HG02973 (cell line): ENCODE measurements at regions not wholly inside any gene's neighbourhood (a gene's known extent, or its start where the extent isn't known, plus 50 kb on each side); places are given as distances from the start of the nearest gene placed in this dataset.
"Not testable (repeated sequence)": the region's sequence is repeated elsewhere in the genome, so short reads cannot be mapped to it uniquely, and the experiment has no call there.

ENCODE experiments used
- ATAC-seq: cut with Tn5 transposase; IDR thresholded peaks from one replicate; pipeline ENCODE4 v1.9.1; 2021; ENCODE audit warnings: moderate library complexity; ENCODE audit not compliant: unreplicated experiment

DNA sequence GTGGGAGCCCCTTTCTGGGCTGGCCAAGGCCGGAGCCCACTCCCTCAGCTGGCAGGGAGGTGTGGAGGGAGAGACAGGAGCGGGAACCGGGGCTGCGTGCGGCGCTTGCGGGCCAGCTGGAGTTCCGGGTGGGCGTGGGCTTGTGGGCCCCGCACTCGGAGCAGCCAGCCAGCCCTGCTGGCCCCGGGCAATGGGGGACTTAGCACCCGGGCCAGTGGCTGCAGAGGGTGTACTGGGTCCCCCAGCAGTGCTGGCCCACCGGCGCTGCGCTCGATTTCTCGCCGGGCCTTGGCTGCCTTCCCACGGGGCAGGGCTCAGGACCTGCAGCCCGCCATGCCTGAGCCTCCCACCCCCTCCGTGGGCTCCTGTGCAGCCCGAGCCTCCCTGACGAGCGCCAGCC lies 1082.5 kb downstream of the PCDH17 start:
- not testable (repeated sequence) for ATAC-seq

- ATAC-seq = no peak
Observed at GRCh38 chr13:58721273-58721672, 1089.7 kb downstream of the PCDH17 start.

DNA sequence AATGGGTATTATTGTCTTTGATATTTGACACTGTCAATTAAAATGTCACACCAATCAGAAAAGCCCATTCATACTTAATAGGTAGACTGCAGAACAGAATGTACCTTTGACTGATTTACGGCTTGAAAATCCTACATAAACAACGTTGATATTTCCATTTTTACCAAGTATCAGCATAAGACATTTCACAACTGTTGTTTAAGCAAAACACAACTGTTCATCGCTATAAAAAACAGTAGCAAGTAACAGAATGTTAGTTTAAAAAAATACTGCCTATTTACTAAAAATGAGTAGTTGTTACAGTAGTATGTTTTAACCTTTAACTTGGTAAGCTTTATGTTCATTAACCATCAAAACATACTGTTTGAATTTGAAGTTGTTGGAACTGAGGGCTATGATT lies 1096.6 kb downstream of the PCDH17 start:
- no peak for ATAC-seq

GRCh38 chr13:58729361-58729760 lies 1097.8 kb downstream of the PCDH17 start:
- ATAC-seq = no peak

DNA sequence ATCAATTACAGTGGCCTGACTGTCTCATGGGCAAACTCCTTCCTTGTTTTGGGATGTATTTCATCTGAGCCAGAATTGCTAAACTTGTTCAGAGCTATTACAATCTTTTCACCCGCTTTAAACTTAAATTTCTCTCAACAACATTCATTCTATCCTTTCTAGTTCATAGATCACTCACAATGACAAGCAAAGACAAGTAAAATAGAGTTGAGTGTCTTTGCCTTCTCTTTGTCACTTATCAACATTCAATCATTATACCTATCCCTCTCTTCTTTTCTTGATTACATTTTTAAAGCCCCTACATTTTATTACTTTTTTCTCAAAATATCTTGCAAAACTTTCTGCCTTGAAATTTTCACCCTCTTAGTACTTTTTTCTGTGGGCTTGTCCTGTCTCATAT lies 1113.1 kb downstream of the PCDH17 start:
- ATAC-seq = no peak

- no peak for ATAC-seq
Observed at GRCh38 chr13:58767566-58767965, 1136.0 kb downstream of the PCDH17 start.

DNA sequence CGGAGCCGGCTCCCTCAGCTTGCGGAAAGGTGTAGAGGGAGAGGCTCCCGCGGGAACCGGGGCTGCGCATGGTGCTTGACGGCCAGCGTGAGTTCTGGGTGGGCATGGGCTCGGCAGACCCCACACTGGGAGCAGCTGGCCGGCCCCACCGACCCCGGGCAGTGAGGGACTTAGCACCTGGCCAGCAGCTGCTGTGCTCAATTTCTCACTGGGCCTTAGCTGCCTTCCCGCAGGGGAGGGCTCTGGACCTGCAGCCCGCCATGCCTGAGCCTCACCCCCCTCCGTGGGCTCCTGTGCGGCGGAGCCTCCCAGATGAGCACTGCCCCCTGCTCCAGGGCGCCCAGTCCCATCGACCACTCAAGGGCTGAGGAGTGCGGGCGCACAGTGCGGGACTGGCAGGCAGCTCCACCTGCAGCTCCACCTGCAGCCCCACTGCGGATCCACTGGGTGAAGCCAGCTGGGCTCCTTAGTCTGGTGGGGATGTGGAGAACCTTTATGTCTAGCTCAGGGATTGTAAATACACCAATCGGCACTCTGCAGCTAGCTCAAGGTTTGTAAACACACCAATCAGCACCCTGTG lies 1141.8 kb downstream of the PCDH17 start:
- no peak for ATAC-seq

- no peak for ATAC-seq
Observed at GRCh38 chr13:58782736-58783135, 1151.2 kb downstream of the PCDH17 start.

- no peak for ATAC-seq
Observed at GRCh38 chr13:58792854-58793253, 1161.3 kb downstream of the PCDH17 start.

DNA sequence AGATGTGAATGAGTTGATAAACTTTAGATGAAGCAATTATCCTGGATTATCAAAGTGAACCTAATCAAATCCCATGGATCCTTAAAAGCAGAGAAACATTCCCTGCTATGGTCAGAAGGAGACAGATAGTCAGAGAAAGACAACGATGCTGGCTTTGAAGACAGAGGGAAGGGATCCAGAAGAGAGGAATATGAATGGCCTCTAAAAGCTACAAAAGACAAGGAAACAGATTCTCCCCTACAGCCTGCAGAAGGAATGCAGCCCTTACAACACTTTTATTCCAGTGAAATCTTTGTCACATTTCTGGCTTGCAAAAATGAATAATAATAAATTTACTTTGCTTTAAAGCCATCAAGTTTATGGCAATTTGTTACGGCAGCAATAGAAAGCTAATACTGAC lies 1164.2 kb downstream of the PCDH17 start:
- ATAC-seq = no peak

DNA sequence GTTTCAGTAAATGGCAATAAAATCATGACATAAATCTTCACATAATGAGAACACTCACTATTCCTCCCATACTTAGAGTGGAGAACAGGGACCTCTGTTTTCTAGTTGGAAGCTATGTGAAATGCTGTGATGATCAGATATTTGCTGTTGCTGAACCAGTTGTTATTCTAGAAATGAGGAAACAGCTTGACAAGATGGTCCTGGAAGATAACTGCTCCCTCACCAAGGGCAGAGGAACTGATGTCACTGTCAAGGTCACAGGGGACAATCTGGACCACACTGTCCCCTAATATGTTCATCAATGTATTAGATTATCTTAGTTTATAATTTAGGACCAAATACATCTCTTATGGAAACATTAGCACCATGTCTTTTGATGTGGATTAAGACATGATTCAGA lies 1173.3 kb downstream of the PCDH17 start:
- no peak for ATAC-seq

DNA sequence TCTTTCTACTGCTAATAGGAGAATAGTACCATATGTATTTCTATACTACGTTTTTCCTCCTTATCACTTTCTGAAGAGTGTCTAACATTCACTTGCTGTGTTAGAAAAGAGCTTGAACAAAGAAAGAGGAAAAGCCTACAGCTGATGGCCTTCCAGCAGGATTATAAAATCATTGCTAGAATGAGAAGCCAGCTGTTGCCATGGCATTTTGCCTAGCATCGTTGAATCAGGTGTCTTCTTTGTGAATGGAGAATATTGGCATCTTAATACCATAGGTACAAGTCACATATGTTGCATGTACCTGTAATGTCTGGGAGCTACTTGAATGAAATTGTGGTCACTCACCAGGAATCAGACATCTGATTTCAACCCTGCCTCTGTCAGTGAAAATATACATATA lies 1174.9 kb downstream of the PCDH17 start:
- ATAC-seq = no peak

DNA sequence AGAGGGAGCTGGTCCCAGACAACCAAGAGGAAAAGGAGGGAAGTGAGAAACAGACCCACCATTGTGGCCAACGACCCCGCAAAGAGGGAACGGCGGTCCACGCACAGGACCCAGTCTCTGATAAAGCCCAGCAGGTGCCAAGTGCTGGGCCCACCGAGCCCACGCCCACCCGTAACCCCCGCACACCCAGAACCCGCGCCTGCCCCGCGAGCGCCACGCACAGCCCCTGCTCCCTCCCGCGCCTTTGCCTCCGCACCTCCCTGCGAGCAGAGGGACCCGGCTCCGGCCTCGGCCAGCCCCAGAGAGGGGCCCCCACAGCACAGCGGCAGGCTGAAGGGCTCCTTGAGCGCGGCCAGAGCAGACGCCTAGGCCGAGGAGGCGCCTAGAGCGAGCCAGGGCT lies 1192.2 kb downstream of the PCDH17 start:
- ATAC-seq = no peak

GRCh38 chr13:58827904-58828303 lies 1196.4 kb downstream of the PCDH17 start:
- ATAC-seq = no peak

DNA sequence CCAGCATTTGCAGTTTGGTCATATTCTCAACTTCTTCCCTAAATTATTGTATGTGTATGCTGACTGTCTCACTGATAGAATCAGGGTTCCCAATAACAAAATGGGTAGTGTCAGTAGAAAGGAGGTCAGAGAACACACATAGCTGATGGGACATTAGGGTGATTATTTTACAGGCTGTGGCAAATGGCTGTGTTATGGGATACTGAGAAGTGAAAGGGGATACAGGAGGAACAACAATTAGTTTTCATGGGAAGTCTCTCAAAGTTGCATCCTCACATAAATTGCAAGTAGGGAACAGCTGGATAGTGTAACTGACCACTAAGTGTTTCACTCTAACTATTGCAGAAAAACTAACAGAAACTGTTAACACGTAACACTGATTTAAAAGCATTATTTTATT lies 1199.3 kb downstream of the PCDH17 start:
- ATAC-seq = no peak

- ATAC-seq = no peak
Observed at GRCh38 chr13:58838615-58839014, 1207.1 kb downstream of the PCDH17 start.

DNA sequence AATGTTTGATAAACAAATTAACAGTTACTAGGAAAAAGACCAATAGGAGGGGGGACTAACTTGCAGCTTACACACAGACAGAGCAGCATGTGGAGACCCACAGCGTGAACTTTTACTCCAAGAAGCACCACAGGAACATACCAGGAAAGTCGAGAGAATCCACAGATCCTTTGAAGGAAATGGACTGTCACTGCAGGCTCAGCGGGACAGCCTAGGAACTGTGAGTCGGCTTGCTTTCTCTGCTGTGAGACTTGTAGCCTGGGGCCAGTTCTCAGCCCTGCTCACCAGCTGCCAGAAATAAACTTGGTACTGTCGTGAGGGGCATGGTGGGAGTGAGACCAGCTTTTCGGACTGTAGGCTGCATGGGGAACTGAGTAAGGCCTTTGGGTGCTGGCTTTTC lies 1211.5 kb downstream of the PCDH17 start:
- no peak for ATAC-seq

GRCh38 chr13:58843567-58843966 lies 1212.0 kb downstream of the PCDH17 start:
- no peak for ATAC-seq

DNA sequence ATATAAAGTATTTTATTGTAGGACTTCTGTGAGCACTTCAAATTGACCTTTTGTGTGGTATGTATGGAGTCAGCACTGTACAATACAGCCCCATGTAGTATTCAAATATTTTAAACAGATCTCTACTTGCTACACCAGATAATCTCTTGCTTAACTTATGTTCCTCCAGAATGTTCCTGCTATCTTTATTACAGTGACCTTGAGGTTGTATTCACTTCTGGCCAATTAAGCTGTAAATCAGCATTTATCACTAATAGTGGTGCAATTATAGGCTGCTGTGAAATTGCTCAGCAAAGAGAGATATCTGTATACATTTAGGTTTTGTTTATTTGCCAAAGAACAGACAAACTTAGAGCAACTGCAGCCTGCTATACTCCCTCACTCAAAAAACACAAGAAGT lies 1218.6 kb downstream of the PCDH17 start:
- no peak for ATAC-seq

DNA sequence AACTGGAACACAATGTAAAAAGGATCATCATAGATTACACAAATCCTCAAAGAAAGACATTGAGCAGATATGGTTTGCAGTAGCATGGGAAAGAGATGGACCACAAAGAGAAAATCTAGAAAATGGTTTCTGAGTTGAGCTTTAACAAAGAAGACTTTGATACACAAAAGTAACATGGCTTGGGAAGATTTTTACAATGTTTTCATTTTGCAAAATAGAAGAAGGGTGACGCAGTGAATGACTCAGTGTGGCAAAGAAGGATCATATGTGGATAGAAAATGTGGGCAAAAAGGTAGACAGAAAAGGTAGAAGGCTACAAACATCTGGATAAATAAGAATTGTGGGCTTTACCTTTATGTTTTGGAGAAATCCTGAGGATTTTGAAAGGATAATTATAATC lies 1220.5 kb downstream of the PCDH17 start:
- no peak for ATAC-seq

- no peak for ATAC-seq
Observed at GRCh38 chr13:58855283-58855682, 1223.7 kb downstream of the PCDH17 start.

DNA sequence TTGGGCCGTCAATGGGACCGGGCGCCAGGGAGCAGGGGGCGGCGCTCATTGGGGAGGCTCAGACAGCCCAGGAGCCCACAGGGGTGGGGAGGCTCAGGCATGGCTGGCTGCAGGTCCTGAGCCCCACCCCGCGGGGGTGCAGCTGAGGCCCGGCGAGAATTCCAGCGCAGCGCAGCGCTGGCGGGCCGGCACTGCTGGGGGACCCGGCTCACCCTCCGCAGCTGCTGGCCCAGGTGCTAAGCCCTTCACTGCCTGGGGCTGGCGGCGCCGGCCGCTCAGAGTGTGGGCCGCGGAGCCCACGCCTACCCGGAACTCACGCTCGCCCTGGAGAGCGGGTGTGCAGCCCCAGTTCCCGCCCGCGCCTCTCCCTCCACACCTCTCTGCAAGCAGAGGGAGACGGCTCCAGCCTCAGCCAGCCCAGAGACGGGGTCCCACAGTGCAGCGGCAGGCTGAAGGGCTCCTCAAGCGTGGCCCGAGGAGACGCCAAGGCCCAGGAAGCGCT lies 1227.4 kb downstream of the PCDH17 start:
- ATAC-seq = no peak

- no peak for ATAC-seq
Observed at GRCh38 chr13:58865286-58865685, 1233.7 kb downstream of the PCDH17 start.
